ENCODE measurements at regions not wholly inside any gene's neighbourhood (a gene's known extent, or its start where the extent isn't known, plus 50 kb on each side); places are given as distances from the start of the nearest gene placed in this dataset.

- TF ChIP-seq CTCF (IDR thresholded peaks at IDR 0.05) = no peak
These were observed 1480.2 kb upstream of the CDH8 start for GRCh38 chr16:63516394-63516793.

GRCh38 chr16:63512910-63513309 lies 1476.7 kb upstream of the CDH8 start:
- Mint-ChIP-seq H3K4me1 (ENCODE audit: low read depth) (no peaks in the 10 kb centered on the region), H3K27me3 (ENCODE audit: insufficient read depth) (no peaks in the 10 kb centered on the region), H3K4me3 (no peak overlapping the region), H3K9me3 (no peaks in the 10 kb centered on the region; the same call in none of the 2 replicates), H3K27ac (no peak overlapping the region), H3K36me3 (ENCODE audit: low read depth) (no peaks in the 10 kb centered on the region)
- DNase-seq = no peak
- TF ChIP-seq CTCF (IDR thresholded peaks at IDR 0.05) = no peak

More at GRCh38 chr16:63516394-63516793, 1480.2 kb upstream of the CDH8 start:
- Mint-ChIP-seq H3K36me3 (ENCODE audit: low read depth) (no peaks in the 10 kb centered on the region), H3K4me3 (no peak overlapping the region), H3K27ac (no peak overlapping the region), H3K9me3 (no peaks in the 10 kb centered on the region; the same call in none of the 2 replicates), H3K27me3 (ENCODE audit: insufficient read depth) (no peaks in the 10 kb centered on the region; the same call in 1 of the 2 replicates), H3K4me1 (ENCODE audit: low read depth) (no peaks in the 10 kb centered on the region)
- no peak for DNase-seq

GRCh38 chr16:63497408-63497807 lies 1461.2 kb upstream of the CDH8 start:
- Mint-ChIP-seq H3K4me1 (ENCODE audit: low read depth) (no peaks in the 10 kb centered on the region), H3K4me3 (no peak overlapping the region), H3K9me3 (no peaks in the 10 kb centered on the region), H3K27ac (no peak overlapping the region), H3K36me3 (ENCODE audit: low read depth) (no peaks in the 10 kb centered on the region), H3K27me3 (ENCODE audit: insufficient read depth) (no peaks in the 10 kb centered on the region)
- TF ChIP-seq CTCF (IDR thresholded peaks at IDR 0.05) = no peak
- DNase-seq = no peak

- no peak for DNase-seq
- Mint-ChIP-seq H3K4me1 (ENCODE audit: low read depth) (no peaks in the 10 kb centered on the region), H3K27me3 (ENCODE audit: insufficient read depth) (no peaks in the 10 kb centered on the region), H3K27ac (no peak overlapping the region), H3K36me3 (ENCODE audit: low read depth) (no peaks in the 10 kb centered on the region), H3K4me3 (no peak overlapping the region), H3K9me3 (no peaks in the 10 kb centered on the region)
- no peak for TF ChIP-seq CTCF (IDR thresholded peaks at IDR 0.05)
These were observed 1460.0 kb upstream of the CDH8 start for GRCh38 chr16:63496282-63496681.

- Mint-ChIP-seq H3K27ac (no peak overlapping the region), H3K4me1 (ENCODE audit: low read depth) (no peaks in the 10 kb centered on the region), H3K9me3 (peaks cover 13% of the 10 kb centered on the region), H3K36me3 (ENCODE audit: low read depth) (no peaks in the 10 kb centered on the region), H3K4me3 (no peak overlapping the region), H3K27me3 (ENCODE audit: insufficient read depth) (no peaks in the 10 kb centered on the region)
- DNase-seq = no peak
- no peak for TF ChIP-seq CTCF (IDR thresholded peaks at IDR 0.05)
These were observed 1452.7 kb upstream of the CDH8 start for GRCh38 chr16:63488955-63489354.

- H3K36me3 Mint-ChIP-seq (ENCODE audit: low read depth) = no peaks in the 10 kb centered on the region
- peaks cover 12% of the 10 kb centered on the region; the same call in 1 of the 2 replicates for H3K9me3 Mint-ChIP-seq
- H3K27me3 Mint-ChIP-seq (ENCODE audit: insufficient read depth) = no peaks in the 10 kb centered on the region
- no peak overlapping the region for H3K27ac Mint-ChIP-seq
- no peak overlapping the region for H3K4me3 Mint-ChIP-seq
- H3K4me1 Mint-ChIP-seq (ENCODE audit: low read depth) = no peaks in the 10 kb centered on the region
- no peak for TF ChIP-seq CTCF (IDR thresholded peaks at IDR 0.05)
- DNase-seq = no peak
These were observed 1444.8 kb upstream of the CDH8 start for GRCh38 chr16:63481060-63481459.

Data from HFFc6 (cell line).